MM.1S (cell line): ENCODE measurements at regions not wholly inside any gene's neighbourhood (a gene's known extent, or its start where the extent isn't known, plus 50 kb on each side); places are given as distances from the start of the nearest gene placed in this dataset.

ENCODE experiments used
- DNase-seq: peaks from one replicate; pipeline ENCODE4 v3.0.0-alpha.2; 2015
- H2AFZ ChIP-seq: fragments of 300-600 bp; sonication (generic); 2 replicates; pipeline ENCODE4 v1.6.0; 2016; ENCODE audit warnings: antibody characterized with exemption, low read length
- H3F3A ChIP-seq: fragments of 300-600 bp; sonication (generic); 2 replicates; pipeline ENCODE4 v1.6.1; 2016; ENCODE audit warnings: mild to moderate bottlenecking, antibody characterized with exemption, low read length, moderate library complexity, mixed read lengths; ENCODE audit not compliant: insufficient read depth
- H3K27ac ChIP-seq: fragments of 300-600 bp; sonication (generic); 2 replicates; pipeline ENCODE4 v1.5.1; 2016; ENCODE audit warnings: mild to moderate bottlenecking, low read length
- H3K27me3 ChIP-seq: fragments of 300-600 bp; sonication (generic); replicated peaks from 2 replicates; pipeline ENCODE4 v1.6.0; 2016; ENCODE audit warnings: low read length; ENCODE audit not compliant: insufficient read depth
- H3K36me3 ChIP-seq: fragments of 300-600 bp; sonication (generic); replicated peaks from 2 replicates; pipeline ENCODE4 v1.6.1; 2016; ENCODE audit warnings: mild to moderate bottlenecking, low read length, mixed read lengths; ENCODE audit not compliant: insufficient read depth
- H3K4me1 ChIP-seq: fragments of 300-600 bp; sonication (generic); 2 replicates; pipeline ENCODE4 v1.6.1; 2016; ENCODE audit warnings: low read length, mixed read lengths
- H3K4me2 ChIP-seq: fragments of 300-600 bp; sonication (generic); 2 replicates; pipeline ENCODE4 v1.6.0; 2016; ENCODE audit warnings: low read depth, low read length
- H3K4me3 ChIP-seq: fragments of 300-600 bp; sonication (generic); 2 replicates; pipeline ENCODE4 v1.5.1; 2016; ENCODE audit warnings: low read length, mixed read lengths
- H3K79me2 ChIP-seq: fragments of 300-600 bp; sonication (generic); 2 replicates; pipeline ENCODE4 v1.6.1; 2016; ENCODE audit warnings: mixed run types, low read length, mixed read lengths
- H3K9ac ChIP-seq: fragments of 300-600 bp; sonication (generic); 2 replicates; pipeline ENCODE4 v1.6.1; 2016; ENCODE audit warnings: low read length, mixed read lengths
- H3K9me2 ChIP-seq: fragments of 300-600 bp; sonication (generic); replicated peaks from 2 replicates; pipeline ENCODE4 v1.6.1; 2016; ENCODE audit warnings: mild to moderate bottlenecking, low read length, mixed read lengths; ENCODE audit not compliant: insufficient read depth
- H3K9me3 ChIP-seq: fragments of 300-600 bp; sonication (generic); replicated peaks from 2 replicates; pipeline ENCODE4 v1.6.1; 2016; ENCODE audit warnings: mild to moderate bottlenecking, low read length, mixed read lengths; ENCODE audit not compliant: insufficient read depth
- H4K20me1 ChIP-seq: fragments of 300-600 bp; sonication (generic); 2 replicates; pipeline ENCODE4 v1.6.1; 2016; ENCODE audit warnings: mild to moderate bottlenecking, low read length, moderate library complexity, mixed read lengths; ENCODE audit not compliant: insufficient read depth
- EZH2 ChIP-seq: fragments of 300-600 bp; sonication (generic); optimal IDR thresholded peaks from 2 replicates; pipeline ENCODE3; 2017; ENCODE audit warnings: low read depth, mild to moderate bottlenecking, antibody characterized with exemption, low read length, mixed read lengths
- EZH2phosphoT487 ChIP-seq: fragments of 300-600 bp; sonication (generic); IDR thresholded peaks from 2 replicates; pipeline ENCODE4 v1.6.1; 2018; ENCODE audit warnings: antibody characterized with exemption, low read length
- TF ChIP-seq, protein P1 (sequence below): fragments of 300-600 bp; sonication (generic); IDR thresholded peaks from 2 replicates; pipeline ENCODE4 v1.5.1; 2016; ENCODE audit warnings: antibody characterized with exemption, low read length, mixed read lengths

DNA sequence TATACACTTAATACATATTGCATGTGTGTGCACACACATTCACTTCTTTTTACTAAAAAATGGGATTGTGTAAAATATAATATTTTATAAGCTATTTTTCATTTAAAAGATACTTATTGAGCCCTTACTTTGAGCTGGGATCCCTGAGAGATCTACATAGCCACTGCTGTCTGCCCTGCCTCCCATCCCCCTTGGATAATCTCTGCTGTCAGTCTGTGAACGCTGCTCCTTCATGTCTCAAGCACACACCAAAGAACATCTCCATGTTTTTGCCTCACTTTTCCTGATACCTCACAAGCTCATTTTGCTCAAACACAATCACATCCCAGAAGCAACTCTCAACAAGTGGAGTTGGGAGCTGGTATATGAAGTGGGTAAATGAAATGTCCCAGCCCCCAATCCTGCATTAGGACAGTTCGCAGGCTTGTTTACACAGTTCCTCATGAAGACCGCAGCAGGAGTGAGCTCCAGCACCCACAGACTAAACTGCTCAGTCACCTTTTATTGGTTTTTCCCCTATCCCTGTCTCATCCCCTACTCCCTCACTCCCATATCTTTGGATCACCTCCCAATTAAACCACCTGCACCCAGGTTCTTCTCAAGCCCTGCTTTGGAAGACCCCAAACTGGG lies 108.3 kb upstream of the FRY start:
- H3K4me1 ChIP-seq, result peaks cover 16% of the 10 kb centered on the region
- H3K9ac ChIP-seq, result no peak overlapping the region
- TF ChIP-seq EZH2, result no peak
- TF ChIP-seq, protein P1, sequence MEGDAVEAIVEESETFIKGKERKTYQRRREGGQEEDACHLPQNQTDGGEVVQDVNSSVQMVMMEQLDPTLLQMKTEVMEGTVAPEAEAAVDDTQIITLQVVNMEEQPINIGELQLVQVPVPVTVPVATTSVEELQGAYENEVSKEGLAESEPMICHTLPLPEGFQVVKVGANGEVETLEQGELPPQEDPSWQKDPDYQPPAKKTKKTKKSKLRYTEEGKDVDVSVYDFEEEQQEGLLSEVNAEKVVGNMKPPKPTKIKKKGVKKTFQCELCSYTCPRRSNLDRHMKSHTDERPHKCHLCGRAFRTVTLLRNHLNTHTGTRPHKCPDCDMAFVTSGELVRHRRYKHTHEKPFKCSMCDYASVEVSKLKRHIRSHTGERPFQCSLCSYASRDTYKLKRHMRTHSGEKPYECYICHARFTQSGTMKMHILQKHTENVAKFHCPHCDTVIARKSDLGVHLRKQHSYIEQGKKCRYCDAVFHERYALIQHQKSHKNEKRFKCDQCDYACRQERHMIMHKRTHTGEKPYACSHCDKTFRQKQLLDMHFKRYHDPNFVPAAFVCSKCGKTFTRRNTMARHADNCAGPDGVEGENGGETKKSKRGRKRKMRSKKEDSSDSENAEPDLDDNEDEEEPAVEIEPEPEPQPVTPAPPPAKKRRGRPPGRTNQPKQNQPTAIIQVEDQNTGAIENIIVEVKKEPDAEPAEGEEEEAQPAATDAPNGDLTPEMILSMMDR, result no peak
- no peak for TF ChIP-seq EZH2phosphoT487
- no peaks in the 10 kb centered on the region for H3K9me2 ChIP-seq
- no peaks in the 10 kb centered on the region for H3K79me2 ChIP-seq
- no peak overlapping the region for H2AFZ ChIP-seq
- no peaks in the 10 kb centered on the region for H4K20me1 ChIP-seq
- no peaks in the 10 kb centered on the region for H3K27me3 ChIP-seq
- H3K4me3 ChIP-seq, result no peak overlapping the region
- no peak overlapping the region for H3K27ac ChIP-seq
- no peak overlapping the region for H3K4me2 ChIP-seq
- no peaks in the 10 kb centered on the region for H3F3A ChIP-seq
- no peak for DNase-seq
- H3K36me3 ChIP-seq, result no peaks in the 10 kb centered on the region
- no peaks in the 10 kb centered on the region for H3K9me3 ChIP-seq

DNA sequence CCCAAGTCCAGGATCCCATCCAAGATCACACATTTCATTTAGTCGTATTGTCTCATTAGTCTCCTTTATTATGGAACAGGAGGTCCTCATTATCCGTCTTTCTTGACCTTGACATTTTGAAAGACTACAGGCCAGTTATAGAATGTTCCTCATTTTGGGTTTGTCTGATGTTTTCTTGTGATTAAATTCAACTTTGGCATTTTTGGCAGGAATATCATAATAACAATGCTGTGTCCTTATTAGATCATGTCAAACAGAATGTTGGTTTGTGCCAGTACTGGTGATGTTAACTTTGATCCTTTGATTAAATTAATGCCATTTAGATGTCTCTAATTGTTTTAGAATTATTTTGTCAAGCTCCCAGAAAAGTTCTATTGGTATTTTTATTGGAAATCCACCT lies 106.5 kb upstream of the FRY start:
- H3K4me2 ChIP-seq, result no peak overlapping the region
- no peak for DNase-seq
- TF ChIP-seq, protein P1, result no peak
- TF ChIP-seq EZH2 (no peak), EZH2phosphoT487 (no peak)
- peaks cover 11% of the 10 kb centered on the region; the same call in 1 of the 2 replicates for H3K4me1 ChIP-seq
- H3K4me3 ChIP-seq, result no peak overlapping the region
- H3F3A ChIP-seq, result no peaks in the 10 kb centered on the region
- H3K9me3 ChIP-seq, result no peaks in the 10 kb centered on the region
- no peaks in the 10 kb centered on the region for H4K20me1 ChIP-seq
- H3K9me2 ChIP-seq, result no peaks in the 10 kb centered on the region
- no peaks in the 10 kb centered on the region for H3K27me3 ChIP-seq
- H3K9ac ChIP-seq, result no peak overlapping the region
- no peak overlapping the region for H3K27ac ChIP-seq
- no peaks in the 10 kb centered on the region for H3K36me3 ChIP-seq
- H2AFZ ChIP-seq, result no peak overlapping the region
- no peaks in the 10 kb centered on the region for H3K79me2 ChIP-seq

DNA sequence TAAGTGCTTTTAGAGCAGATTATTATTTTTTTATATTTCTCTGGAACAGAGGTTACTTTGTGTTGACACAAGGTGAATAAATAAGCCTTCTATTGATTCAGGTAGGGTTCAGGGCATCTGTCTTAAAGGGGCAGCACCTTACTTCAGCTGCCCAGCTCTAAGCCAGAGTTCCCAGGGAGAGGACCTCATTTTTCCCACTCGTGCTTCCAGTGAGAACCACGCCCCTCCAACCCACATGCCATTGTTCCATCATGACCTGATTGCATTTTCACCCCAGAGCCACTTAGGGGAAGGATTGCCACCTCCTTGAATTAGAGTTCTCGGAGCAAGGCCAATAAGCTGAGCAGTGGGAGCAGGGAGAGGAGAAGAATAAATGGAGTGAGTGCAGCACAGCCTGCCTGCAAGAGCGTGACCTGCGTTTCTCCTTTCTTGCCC lies 104.3 kb upstream of the FRY start:
- Histone ChIP-seq H3K9me2 (no peaks in the 10 kb centered on the region), H3K4me3 (no peak overlapping the region), H3K79me2 (no peaks in the 10 kb centered on the region), H3K9me3 (no peaks in the 10 kb centered on the region), H3F3A (no peaks in the 10 kb centered on the region), H3K36me3 (no peaks in the 10 kb centered on the region), H4K20me1 (no peaks in the 10 kb centered on the region), H3K4me2 (no peak overlapping the region), H3K27me3 (no peaks in the 10 kb centered on the region), H3K9ac (no peak overlapping the region), H2AFZ (no peak overlapping the region), H3K27ac (no peak overlapping the region), H3K4me1 (peaks cover 9% of the 10 kb centered on the region; the same call in 1 of the 2 replicates)
- no peak for TF ChIP-seq EZH2phosphoT487
- TF ChIP-seq, protein P1, result no peak
- TF ChIP-seq EZH2, result no peak
- DNase-seq, result no peak
